GM18951 (cell line): ENCODE measurements at regions not wholly inside any gene's neighbourhood (a gene's known extent, or its start where the extent isn't known, plus 50 kb on each side); places are given as distances from the start of the nearest gene placed in this dataset.
"Not testable (repeated sequence)": the region's sequence is repeated elsewhere in the genome, so short reads cannot be mapped to it uniquely, and the experiment has no call there.

Experiments
- POLR2A ChIP-seq: IDR thresholded peaks from 4 replicates; pipeline ENCODE4 v1.6.1; 2011; ENCODE audit warnings: mild to moderate bottlenecking; ENCODE audit not compliant: insufficient read length, insufficient read depth; ENCODE audit errors: extremely low read depth
- in situ Hi-C: fragments of 300-500 bp; cut with MboI; formaldehyde crosslinking; loops from one replicate; pipeline ENCODE4 v1.12.0; 2022; ENCODE audit warnings: low sequenced_read_pairs, mixed read lengths, inconsistent platforms; ENCODE audit not compliant: unreplicated experiment

DNA sequence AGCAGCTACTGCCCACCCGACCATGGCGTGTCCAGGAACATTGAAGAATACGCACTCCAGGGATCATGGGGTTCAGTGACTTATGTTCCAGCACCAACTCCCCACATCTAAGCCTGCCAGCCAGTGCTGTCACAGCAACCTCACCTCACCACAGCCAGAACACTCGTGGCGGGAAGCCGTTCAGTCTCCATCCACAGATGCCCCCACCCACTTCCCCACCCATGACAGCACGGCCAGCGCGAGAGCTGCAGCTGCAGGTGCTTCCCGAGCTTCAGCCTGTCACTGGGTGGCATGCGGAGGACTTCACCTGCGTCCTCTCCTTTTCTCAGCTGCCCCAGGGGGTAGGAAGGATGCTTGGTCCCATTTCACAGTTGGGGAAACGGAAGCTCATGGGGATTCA, 50.3 kb downstream of the RBFOX3 start:
- TF ChIP-seq POLR2A: no peak
- in situ Hi-C loops: no loop called here

DNA sequence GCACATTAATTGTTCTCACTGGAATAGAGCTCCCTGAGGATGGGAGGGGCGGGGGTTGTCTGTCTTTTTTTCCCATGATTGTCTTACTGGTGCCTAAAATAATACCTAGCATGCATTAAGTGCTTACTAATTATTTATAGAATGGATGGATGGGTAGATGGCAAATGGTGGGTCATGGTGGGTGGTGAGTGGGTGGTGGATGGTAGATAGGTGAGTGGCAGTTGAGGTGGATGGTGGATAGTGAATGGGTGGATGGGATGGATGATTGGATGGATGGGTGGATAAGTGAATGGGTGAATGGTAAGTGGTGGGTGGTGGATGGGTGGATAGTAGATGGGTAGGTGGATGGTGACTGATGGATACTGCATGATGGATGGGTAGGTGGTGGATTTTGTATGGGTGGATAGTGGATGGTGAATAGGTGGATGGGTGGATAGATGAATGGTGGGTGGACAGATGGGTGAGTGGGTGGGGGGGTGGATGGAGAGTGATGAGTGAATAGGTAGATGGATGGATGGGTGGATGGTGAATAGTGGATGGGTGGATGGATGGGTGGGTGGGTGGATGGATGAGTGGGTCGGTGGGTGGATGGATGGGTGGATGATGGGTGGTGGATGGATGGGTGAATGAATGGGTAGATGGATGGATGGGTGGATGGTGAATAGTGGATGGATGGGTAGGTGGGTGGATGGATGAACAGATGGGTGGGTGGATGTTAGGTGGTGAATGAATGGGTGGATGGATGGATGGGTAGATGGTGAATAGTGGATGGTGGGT, 51.6 kb downstream of the RBFOX3 start:
- no peak for TF ChIP-seq POLR2A
- in situ Hi-C loops: no loop called here

- in situ Hi-C loops: no loop called here
- no peak for TF ChIP-seq POLR2A
Observed at GRCh38 chr17:79558091-79558900, 52.6 kb downstream of the RBFOX3 start.

GRCh38 chr17:79557276-79558090, 53.4 kb downstream of the RBFOX3 start:
- in situ Hi-C loops: no loop called here
- TF ChIP-seq POLR2A: no peak

- TF ChIP-seq POLR2A: no peak
- in situ Hi-C loops: no loop called here
Observed at GRCh38 chr17:79556271-79556670, 54.6 kb downstream of the RBFOX3 start.

- in situ Hi-C loops: no loop called here
- TF ChIP-seq POLR2A: no peak
Observed at GRCh38 chr17:79555543-79555942, 55.3 kb downstream of the RBFOX3 start.

GRCh38 chr17:79554346-79554745, 56.5 kb downstream of the RBFOX3 start:
- in situ Hi-C loops: not testable (repeated sequence)

GRCh38 chr17:79552824-79553223, 58.0 kb downstream of the RBFOX3 start:
- in situ Hi-C loops: no loop called here
- no peak for TF ChIP-seq POLR2A

DNA sequence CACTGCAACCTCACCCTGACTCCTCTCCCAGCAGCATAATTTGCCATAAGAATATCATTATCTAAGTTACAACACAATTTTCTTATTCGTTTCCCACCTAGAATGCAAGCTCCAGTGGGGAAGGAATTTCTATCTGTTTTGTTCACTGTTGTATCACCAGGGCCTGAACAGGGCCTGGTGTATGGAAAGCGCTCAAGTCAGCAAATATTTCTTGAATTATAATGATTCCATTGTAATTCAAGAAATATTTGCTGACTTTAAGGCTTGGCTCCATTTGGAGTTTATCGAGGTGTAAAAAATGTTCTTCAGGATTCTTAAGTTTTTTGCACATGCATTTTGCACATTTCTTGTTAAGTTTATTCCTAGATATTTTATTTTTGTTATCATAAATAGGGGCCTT, 58.4 kb downstream of the RBFOX3 start:
- TF ChIP-seq POLR2A: no peak
- in situ Hi-C loops: no loop called here

DNA sequence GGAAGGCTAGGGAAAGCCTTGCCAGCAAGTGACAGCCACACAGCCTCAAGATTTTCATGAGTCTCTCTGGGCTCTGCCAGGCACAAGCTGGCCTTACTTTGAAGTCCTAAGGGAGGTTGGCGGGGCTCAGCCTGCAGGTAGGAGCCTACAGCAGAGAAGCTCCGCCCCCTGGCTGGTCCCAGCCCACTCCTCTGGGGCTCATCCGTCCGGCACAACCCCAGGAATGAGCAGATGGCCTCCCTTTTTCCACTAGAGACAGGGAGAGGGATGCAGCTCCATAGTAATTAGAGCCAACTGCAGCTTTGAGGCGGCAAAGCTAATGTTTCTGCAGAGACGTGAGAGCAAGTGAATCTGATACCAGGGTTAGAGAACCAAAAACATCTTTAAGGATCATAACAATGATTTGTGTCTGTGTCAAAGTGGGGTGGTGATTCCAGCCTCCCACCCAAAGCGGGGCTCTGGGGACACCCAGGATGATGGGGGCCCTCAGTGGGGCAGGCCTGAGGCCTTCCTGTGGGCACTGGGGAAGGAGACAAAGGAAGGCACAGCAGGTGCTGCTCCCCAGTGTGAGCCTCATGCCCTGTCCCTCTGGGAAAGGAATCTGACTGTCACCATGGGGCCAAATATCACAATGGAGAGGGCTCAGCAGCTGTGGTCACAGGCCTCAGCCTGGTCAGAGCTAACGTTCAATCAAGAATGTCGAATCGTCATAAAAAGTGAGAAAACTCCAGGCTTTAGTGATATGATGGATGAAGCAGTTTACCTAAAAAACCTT, 61.5 kb downstream of the RBFOX3 start:
- TF ChIP-seq POLR2A: no peak
- in situ Hi-C loops: no loop called here

GRCh38 chr17:79548116-79548515, 62.7 kb downstream of the RBFOX3 start:
- TF ChIP-seq POLR2A: no peak
- in situ Hi-C loops: no loop called here

- no peak for TF ChIP-seq POLR2A
- in situ Hi-C loops: no loop called here
Observed at GRCh38 chr17:79547586-79547985, 63.3 kb downstream of the RBFOX3 start.

- in situ Hi-C loops: not testable (repeated sequence)
Observed at GRCh38 chr17:79547171-79547570, 63.7 kb downstream of the RBFOX3 start.

DNA sequence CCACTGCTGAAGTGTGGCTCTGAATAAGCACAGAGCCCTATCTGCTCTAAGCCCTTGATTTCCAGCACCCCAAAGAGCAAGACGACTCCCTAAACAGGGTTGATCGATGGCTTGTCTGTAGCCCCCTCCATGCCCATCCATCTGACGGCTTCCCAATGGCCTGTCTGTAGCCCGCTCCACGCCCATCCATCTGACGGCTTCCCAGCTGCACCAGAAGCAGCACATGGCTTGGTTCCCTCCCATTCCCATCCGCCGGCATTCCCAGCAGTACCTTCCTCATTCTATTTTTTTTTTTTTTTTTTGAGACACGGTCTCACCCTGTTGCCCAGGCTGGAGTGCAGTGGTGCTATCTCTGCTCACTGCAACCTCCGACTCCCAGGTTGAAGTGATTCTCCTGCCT, 64.5 kb downstream of the RBFOX3 start:
- in situ Hi-C loops: no loop called here
- TF ChIP-seq POLR2A: no peak
